GM18868 (cell line): ENCODE measurements at regions not wholly inside any gene's neighbourhood (a gene's known extent, or its start where the extent isn't known, plus 50 kb on each side); places are given as distances from the start of the nearest gene placed in this dataset.

Experiments used
- ATAC-seq: cut with Tn5 transposase; IDR thresholded peaks from one replicate; pipeline ENCODE4 v1.9.1; 2021; ENCODE audit warnings: mild to moderate bottlenecking, moderate library complexity; ENCODE audit not compliant: unreplicated experiment

DNA sequence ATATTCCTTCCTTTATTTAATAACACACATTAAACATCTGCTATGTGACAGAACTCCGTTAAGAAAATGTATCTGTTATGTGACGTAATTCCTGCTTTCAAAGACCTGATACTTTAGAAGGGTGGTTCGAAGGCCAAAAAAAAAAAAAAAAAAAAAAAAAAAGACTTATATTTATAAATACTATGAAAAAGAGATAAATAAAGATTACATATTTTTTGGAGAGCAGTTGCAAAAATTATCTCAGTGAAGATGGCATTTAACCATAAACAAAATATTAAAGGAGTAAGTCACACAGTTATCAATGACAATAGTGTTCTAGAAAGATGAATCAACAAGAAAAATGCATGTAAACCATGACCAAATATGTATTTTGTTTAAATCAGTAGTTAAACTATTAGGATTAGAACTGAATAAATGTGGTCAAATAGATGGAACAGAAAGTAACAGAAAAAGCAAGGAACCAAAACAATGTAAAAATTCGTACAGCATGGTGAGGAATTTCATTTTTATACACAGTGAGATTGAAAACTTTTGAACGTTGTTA lies 612.3 kb upstream of the SLITRK5 start:
- no peak for ATAC-seq

DNA sequence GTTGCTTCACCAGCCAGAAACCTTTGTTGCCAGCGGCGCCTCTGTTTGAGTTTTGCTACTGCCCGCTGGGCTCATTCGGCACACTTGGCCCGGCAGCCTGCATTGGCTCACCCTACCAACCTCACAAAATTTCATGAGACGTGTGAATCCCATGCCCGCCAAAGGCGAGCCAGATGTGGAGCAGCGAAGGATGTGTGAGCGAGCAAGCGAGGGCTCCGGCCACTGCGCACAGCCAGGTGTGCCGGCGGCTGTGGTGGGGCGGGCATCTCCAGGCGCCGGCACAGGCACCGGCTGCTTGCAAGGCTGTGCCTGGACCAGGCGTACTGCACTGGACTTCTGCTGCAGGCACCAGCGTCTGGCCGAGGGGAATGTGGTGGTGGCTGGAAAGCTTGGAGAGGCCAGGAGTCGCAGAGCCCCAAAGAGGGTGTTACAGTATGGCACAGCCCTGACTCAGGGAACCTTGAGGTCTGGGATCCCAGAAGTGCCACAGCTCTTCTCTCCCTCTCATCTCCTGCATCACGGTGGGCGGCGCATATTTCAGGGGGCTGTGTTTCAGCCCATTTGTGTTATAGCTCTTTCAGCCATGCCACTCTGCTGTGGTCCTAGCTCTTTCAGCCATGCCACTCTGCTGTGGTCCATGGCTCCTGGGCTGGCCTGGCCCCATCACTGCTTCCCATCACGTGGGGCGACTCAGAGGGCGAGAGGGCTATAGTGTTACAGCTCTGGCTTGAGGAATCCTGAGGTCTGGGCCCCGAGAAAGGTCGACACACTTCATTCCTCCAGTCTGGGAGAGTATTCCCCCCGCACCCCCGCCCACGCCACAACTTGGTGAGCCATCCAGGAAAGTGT lies 592.0 kb upstream of the SLITRK5 start:
- ATAC-seq, result no peak

DNA sequence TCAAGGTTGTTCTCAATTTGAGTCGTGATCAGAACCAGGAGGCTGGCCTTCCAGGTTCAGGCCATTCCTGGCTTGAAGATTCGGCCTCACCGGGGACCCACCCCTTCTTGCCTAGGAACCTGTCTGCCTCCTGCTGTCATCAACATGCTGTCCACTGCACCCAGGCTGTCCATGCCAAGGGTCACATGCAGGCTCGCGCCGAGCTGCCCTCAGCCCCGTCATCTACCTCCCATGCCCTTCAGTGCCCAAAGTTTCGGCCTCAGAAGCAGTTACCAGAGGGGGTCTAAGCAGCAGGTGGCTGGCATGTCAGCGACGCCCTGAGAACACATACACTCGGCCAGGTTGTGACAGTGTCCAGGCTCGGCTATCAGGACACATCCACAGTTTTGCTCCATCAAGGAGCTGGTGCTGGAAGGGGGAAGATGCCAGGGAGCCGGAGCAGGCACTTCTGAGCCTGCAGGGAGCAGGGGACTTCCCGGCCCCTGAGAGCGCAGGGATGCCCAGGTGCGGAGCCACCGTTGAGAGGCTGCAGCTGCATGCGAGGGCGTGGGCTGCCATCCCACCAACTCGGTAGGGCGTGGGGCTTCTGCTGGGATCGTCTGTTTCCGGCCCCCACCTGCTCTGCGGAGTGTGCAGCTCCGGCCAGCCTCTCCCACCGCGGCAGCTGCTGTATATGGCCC lies 590.9 kb upstream of the SLITRK5 start:
- ATAC-seq, result no peak

DNA sequence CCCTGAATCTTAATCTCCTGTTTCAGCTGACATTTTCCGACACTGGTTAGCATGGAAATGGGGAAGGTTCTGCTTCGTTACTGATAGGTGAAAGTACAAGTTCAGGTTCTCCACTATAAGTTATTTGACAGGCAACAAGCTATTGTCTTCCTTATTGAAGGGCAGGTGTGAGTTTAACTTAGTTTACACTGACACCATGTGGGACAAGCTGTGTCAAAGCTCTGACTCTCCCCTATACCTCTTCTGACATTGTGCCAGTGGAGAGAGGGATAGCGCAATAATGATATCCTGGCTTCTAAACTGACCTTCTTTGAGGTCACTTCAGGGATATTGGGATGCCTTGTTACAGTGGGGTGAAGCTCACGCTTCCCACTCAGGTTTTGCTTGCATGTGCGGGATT lies 587.0 kb upstream of the SLITRK5 start:
- ATAC-seq, result no peak

DNA sequence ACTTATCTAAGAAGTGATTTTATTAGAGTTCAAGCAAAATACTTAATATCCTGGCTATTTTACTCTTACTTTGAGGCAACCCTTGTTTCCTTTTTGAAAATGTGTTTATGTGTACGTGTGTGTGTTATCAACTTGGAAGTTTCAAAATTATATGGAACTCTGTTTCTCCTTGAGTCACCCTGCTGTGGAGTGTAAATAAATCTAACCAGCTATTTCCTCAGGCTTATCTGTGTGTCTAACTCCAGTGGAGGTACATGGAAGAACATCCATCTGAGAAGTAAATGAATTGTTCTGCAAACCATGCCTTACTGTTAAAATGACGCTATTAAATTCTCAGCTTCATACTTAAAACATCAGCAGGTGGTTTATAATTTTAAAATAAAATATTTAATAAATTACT lies 583.4 kb upstream of the SLITRK5 start:
- no peak for ATAC-seq

DNA sequence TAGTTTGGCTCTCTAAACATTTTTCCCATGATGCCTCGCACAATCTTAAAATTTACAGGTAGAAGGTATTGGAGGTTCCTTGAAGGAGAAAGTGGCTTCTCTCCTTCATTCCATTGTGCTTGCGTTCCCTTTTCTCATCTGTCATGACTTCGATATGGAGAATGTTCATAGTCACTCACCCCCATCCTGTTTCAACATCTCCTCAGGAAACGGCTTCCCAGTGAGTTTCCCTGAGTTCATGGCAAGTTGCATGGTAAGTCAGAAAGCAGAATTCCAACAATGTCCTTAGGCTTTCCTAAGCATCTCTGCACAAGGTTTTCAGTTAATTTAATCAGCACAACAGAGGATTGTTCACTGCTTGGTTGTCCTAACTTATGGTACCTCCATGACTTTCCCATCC lies 581.8 kb upstream of the SLITRK5 start:
- no peak for ATAC-seq

DNA sequence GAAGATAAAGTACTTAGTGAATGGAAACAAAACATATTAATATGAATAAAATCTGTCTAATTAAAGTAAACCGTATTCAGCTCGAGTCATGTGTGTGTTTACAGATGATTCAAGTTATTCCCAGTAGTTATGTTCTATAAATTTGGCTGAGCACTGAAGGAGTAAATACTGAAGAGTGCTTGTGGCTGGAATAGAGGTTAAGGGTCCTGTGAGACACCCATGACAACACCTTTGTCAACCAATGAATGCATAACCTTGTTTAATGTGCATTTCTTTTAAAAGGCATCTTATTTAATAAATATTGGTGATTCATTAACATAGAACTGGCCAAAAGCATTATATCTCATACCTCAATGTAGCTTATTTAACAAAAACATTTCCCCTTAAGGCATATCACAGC lies 577.8 kb upstream of the SLITRK5 start:
- ATAC-seq, result no peak

DNA sequence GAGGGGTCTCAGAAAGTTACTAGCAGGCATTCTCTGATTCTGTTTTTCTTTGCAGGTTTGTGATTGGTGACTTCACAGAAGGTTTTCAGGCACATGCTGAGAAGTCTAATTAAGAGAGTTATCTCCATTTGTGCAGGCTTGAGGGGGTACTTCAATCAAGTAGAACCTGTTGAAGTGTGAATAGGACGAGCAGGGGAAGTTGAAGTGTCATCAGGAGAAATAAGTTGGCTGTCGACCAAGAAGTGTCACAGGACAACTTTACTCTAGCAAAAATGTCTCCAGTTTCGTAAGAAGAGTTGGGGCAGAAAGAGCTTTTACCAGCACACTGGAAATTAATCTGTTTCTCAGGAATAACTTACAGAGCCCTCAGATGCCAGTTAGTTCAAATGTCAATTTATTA lies 576.5 kb upstream of the SLITRK5 start:
- ATAC-seq, result no peak

DNA sequence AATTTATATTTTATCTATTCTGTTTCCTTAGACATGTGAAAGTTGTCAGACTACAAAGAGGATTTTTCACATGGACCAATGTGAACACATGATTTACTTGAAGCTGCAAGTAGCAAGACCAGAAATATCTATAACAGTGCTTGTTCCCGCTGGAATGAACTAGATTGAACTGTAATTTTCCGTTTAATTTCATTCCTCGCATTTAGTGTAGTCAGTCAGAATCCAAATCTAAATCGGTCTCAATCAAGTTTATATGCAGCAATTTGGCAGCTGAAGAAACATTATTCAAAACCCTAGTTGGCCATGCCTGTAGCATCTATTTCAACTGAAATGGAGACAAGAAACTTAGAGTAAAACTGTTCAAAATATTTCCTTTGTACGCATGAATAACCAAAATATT lies 570.7 kb upstream of the SLITRK5 start:
- ATAC-seq, result no peak

DNA sequence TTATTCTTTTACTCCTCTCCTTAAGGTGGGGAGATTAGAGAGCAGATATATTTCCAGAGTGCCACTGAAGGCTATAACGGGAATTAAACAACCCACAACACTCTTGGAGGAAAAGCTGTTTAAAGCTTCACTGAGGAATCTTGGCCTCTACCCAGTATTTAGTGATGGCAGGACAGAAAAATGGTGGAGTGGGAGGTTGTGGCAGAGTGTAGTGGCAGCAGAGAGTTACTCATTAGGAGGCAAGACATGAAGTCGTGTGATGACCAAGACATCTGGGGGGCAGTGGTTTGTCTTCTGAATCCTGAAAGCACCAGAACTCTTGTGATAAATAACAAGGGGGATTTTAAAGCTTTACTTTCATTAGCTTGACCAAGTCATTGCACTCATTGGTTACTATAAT lies 563.5 kb upstream of the SLITRK5 start:
- no peak for ATAC-seq

DNA sequence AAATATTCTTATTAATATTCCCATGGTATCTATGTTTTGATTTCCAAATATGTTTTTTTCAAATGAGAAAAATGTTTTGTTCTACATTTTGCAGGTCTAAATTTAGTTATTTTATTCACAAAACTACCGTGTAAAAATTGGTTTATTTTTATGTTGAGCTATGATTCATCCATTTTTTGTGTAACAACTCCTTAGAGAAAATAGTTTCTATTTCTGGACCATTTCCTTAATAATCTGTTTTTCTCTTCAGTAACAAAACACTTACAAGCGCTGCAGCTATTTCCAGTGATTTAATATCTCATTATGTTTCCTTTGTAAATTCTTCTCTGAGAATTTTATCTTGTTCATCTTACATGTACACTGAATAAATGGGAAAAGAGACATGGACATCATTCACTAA lies 550.7 kb upstream of the SLITRK5 start:
- no peak for ATAC-seq

DNA sequence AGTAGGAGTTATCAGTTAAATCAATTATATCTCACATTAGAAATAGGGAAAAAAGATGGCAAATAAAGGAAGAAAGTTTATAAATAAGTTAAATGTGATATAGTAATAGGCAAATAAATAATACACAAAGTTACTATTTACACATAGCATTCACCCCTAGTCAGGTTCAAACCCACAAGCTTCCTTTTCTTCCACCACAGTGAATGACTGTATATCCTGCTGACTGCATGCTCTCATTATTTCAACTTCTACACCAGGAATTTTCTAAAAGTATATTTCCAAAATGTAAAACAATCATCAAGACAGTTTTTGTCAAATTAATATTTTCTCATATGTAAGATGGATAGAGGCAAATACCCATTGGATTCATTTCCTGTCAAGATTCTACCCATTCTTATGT lies 548.6 kb upstream of the SLITRK5 start:
- ATAC-seq, result no peak

DNA sequence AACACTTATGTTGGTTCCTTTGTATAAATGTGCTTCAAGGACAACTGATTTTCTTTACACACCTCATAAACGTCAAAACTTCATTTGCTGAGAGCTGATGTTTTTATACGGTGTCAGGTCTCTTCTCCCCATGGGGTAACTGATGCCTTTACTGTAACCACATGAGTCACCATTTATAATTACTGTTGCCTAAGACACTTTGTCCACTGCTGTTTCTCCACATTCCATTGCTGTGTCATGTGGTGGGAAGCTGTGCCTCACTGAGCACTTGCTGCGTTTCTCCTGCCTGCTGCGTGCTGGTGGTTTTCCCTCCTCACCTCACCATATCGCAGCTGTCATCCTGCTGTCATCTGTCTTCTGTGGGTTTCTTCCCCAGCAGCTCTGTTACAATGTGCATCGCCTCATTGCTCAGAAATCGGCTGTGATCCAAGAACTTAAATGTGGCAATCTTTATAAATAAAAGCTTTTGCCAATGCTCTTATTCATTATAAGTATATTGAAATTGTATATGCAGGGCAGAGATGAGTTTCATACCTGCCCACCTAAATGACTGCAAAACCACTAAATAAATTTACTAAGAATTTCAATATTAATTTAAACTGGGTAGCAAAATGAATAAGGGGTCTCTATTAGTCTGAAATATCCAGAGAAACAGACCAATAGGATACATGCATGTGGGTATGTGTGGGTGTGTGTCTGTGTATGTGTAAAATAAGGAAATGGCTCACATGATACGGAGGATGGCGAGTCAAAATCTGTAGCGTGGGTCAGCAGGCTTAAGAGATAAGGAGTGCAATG lies 547.0 kb upstream of the SLITRK5 start:
- ATAC-seq, result peak; percentile 52

DNA sequence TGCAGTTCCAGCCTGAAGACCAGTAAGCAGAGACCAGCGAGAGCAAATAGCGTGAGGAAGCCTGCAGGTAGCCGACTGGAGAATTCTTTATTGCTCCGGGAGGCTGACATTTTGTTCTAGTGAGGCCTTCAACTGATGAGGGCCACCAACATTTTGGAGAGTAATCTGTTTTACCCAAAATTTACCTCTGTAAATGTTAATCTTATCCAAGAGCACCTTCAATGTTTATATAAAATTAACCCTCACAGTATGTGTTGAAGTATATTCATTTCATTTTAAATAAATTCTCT lies 546.4 kb upstream of the SLITRK5 start:
- ATAC-seq, result no peak

DNA sequence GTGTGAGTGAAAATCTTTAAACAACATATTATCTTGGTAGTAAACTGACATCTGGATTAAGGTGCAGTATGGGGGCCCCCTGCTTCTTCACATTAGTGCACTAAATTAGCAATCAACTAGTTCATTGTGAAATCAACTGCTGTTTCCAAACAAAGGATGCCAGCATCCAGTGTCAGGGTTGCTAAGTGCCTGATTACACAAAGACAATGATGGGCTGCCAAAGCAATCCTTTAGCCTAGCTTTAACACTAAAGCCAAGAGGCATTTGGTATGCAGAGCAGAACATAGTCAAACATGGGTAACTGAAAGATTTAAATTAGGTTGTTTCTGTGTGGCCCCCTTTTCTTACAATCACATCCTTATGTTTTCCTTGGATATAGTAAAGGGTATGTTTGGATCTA lies 543.1 kb upstream of the SLITRK5 start:
- ATAC-seq, result no peak

DNA sequence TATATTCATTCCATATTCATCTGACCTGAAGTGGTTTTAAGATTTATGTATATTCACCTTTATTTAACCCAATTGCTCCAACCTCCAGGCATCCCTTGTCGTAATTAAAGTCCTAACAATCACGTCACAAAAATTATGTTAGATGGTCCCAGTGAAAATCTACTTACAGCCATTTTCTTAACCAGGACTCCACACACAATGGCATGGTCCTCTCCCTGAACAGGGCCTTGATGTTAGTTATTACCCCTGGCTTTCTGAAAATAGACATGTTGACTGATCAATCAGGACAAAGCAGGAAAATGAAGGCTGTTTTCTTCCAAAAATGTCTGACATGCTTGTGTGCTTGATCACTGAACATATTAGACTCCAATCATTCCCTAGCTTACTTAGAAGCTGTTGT lies 542.7 kb upstream of the SLITRK5 start:
- no peak for ATAC-seq

DNA sequence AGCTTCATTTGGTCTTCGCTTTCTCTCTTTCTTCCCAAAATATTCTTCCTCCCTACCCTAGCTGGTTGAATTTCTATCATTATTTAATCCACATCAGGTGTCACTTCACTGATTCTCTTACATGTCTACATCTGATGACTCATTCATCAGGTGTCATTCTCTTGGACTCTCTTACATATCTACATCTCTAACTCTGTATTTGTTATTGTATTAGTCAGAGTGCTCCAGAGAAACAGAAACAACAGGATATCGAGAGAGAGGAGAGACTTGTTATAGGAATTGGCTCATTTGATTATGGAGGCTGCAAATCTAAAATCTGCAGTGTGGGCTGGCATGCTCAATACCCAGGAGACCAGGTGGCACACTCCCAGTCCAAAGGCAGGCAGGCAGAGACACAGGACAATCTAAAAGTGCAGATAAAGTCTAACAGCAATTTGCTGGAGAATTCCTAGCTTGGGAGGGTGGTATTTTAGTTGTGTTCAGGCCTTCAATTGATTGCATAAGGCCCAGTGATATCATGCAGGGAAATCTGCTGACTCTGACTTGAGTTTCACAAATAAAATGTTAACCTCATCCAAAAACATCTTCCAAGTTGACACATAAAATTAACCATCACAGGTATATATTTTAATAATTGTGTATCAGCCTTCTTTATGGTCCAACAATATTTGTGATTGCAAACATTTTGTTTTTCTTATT lies 541.4 kb upstream of the SLITRK5 start:
- no peak for ATAC-seq

DNA sequence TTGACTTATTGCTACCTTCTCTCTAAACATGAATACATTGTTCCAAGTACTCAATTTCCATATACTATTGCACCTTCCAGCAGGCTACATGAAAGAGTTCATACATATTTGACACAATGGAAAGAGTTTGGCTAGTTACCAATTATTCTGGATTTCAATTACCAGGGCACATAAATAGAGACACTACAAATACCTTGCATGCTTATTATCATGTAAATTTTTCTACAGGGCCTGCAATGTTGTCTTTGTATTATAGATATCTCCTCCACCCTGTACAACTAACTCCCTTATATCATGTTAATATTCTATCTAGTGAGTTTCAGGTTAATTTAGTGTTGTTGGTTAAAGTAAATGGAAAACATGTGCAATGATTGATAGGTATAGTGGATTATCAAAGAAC lies 540.7 kb upstream of the SLITRK5 start:
- no peak for ATAC-seq

DNA sequence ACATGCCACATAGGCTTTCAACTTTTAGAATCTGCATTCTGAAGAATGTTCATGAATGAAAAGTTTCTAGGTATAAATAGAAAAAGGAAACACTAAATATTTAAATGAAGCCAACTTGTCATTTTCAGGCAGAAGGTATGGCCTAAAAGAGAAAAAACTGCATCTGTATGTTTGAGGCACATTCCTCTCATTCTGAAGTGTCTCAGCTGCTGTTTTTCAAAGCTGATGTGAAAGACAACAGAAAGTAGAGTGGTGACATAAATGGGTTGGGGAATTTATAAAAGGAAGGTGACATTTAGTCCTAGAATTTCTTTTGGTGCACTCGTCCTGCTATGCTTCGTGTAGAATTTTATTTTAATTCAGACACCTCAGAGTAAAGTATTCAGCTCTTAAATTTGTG lies 539.6 kb upstream of the SLITRK5 start:
- no peak for ATAC-seq

DNA sequence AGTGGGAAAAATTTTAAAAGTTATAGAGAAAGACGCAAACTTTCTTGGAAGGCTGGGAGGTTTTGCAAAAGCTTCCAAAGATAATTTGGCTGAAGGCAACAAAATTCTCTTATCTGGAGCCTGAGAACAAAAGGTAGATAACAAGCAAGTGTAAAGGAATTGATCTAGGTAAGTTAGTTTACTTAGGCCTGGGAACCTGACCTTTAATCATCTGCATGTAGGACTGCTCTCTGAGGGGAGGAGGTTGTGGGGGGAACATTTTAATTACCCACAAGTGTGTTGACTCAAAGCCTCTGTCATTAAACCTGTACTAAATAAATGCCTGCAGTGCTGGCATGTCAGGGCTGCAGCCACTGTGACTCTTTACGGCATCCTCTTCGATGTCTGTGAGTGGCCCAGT lies 532.3 kb upstream of the SLITRK5 start:
- ATAC-seq, result no peak

DNA sequence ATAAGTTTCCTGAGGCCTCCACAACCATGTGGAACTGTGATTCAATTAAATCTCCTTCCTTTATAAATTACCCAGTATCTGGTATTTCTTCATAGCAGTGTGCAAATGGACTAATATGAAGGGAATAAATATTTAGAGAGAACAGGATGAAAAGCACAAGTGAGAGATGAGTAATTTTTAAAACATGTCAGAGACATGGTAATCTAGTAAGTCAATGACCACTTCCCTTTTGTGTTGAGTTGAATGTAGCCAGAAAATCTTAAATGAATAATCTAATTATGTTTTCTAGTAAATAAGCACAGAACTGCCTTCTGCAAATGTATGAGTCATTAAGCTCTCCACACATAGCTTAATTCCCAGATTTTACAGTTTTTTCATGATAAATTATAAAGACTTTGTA lies 524.1 kb upstream of the SLITRK5 start:
- no peak for ATAC-seq
